ENCODE measurements at regions not wholly inside any gene's neighbourhood (a gene's known extent, or its start where the extent isn't known, plus 50 kb on each side); places are given as distances from the start of the nearest gene placed in this dataset.

- Histone ChIP-seq H3K36me3 (ENCODE audit: insufficient read depth, low read length) (no peaks in the 10 kb centered on the region), H3K9me2 (replicated peaks; ENCODE audit: low read depth, low read length) (no peaks in the 10 kb centered on the region), H3K9me3 (ENCODE audit: insufficient read depth, low read depth, low read length) (no peaks in the 10 kb centered on the region), H3K9ac (ENCODE audit: low read depth, low read length, poor library complexity, severe bottlenecking) (no peak overlapping the region), H3K4me2 (ENCODE audit: low read depth, low read length, poor library complexity, severe bottlenecking) (no peak overlapping the region), H3K4me3 (ENCODE audit: low read length, poor library complexity, severe bottlenecking) (no peak overlapping the region), H3K4me1 (ENCODE audit: insufficient read depth, low read length, poor library complexity, severe bottlenecking) (no peaks in the 10 kb centered on the region), H2AFZ (ENCODE audit: low read length) (no peak overlapping the region), H3F3A (ENCODE audit: low read depth) (no peaks in the 10 kb centered on the region), H3K27me3 (ENCODE audit: insufficient read depth, low read length, poor library complexity, severe bottlenecking) (no peaks in the 10 kb centered on the region), H3K79me2 (ENCODE audit: insufficient read depth, low read length) (no peaks in the 10 kb centered on the region), H4K20me1 (ENCODE audit: insufficient read depth, low read length, poor library complexity, severe bottlenecking) (no peaks in the 10 kb centered on the region)
- TF ChIP-seq CTCF (conservative IDR thresholded peaks at IDR 0.05; ENCODE audit: low read length) (no peak), EZH2phosphoT487 (IDR thresholded peaks at IDR 0.05; ENCODE audit: borderline replicate concordance) (no peak)
Measured at GRCh38 chr2:195057001-195057400, 600.0 kb upstream of the SLC39A10 start.

DNA sequence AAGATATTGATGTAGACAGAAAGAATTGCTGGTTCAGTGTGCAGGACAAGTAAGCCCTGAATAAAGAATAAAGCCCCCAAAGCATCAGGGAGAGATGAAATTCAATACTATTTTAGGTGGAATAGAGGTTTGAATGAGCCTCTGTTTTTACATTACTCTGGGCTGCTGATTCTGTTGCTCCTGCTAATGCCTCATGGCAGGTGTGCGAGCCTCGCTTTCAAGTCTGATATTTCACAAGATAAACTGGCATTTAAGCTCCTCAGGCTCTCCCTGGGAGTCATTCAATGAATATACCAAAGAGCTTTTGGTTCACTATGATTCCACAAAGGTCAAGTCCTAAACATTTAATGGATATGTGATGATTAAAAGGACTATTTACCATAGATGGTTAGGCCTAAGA is 601.0 kb upstream of the SLC39A10 start:
- no peaks in the 10 kb centered on the region for H3F3A ChIP-seq (ENCODE audit: low read depth)
- no peak for TF ChIP-seq EZH2phosphoT487 (IDR thresholded peaks at IDR 0.05; ENCODE audit: borderline replicate concordance)
- TF ChIP-seq CTCF (conservative IDR thresholded peaks at IDR 0.05; ENCODE audit: low read length) = no peak
- H3K4me3 ChIP-seq (ENCODE audit: low read length, poor library complexity, severe bottlenecking) = no peak overlapping the region
- no peaks in the 10 kb centered on the region for H3K9me3 ChIP-seq (ENCODE audit: insufficient read depth, low read depth, low read length)
- H3K36me3 ChIP-seq (ENCODE audit: insufficient read depth, low read length) = no peaks in the 10 kb centered on the region
- no peaks in the 10 kb centered on the region for H3K9me2 ChIP-seq (replicated peaks; ENCODE audit: low read depth, low read length)
- H3K9ac ChIP-seq (ENCODE audit: low read depth, low read length, poor library complexity, severe bottlenecking) = no peak overlapping the region
- no peaks in the 10 kb centered on the region for H3K4me1 ChIP-seq (ENCODE audit: insufficient read depth, low read length, poor library complexity, severe bottlenecking)
- no peaks in the 10 kb centered on the region for H3K79me2 ChIP-seq (ENCODE audit: insufficient read depth, low read length)
- no peaks in the 10 kb centered on the region for H4K20me1 ChIP-seq (ENCODE audit: insufficient read depth, low read length, poor library complexity, severe bottlenecking)
- H3K4me2 ChIP-seq (ENCODE audit: low read depth, low read length, poor library complexity, severe bottlenecking) = no peak overlapping the region
- H3K27me3 ChIP-seq (ENCODE audit: insufficient read depth, low read length, poor library complexity, severe bottlenecking) = no peaks in the 10 kb centered on the region
- H2AFZ ChIP-seq (ENCODE audit: low read length) = no peak overlapping the region

DNA sequence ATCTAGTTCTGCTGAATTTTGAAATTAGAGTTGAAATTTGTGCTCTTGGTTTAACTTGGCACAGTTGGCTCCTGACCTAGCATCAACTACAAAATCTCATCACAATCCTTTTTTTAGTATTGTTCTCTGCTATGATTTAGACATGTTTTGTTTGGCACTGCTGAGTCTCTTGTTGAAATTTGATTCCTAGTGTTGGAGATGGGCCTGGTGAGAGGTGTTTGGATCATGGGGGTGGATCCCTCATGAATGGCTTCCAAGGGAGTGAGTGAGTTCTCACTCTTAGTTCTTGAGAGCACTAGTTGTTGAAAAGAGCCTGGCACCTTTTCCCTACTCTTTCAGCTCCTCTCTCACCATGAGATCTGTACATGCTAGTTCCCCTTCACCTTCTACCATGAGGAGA is 605.6 kb upstream of the SLC39A10 start:
- no peaks in the 10 kb centered on the region for H3F3A ChIP-seq (ENCODE audit: low read depth)
- no peak overlapping the region for H3K4me2 ChIP-seq (ENCODE audit: low read depth, low read length, poor library complexity, severe bottlenecking)
- TF ChIP-seq EZH2phosphoT487 (IDR thresholded peaks at IDR 0.05; ENCODE audit: borderline replicate concordance) (no peak), CTCF (conservative IDR thresholded peaks at IDR 0.05; ENCODE audit: low read length) (no peak)
- H3K27me3 ChIP-seq (ENCODE audit: insufficient read depth, low read length, poor library complexity, severe bottlenecking) = no peaks in the 10 kb centered on the region
- no peaks in the 10 kb centered on the region for H3K36me3 ChIP-seq (ENCODE audit: insufficient read depth, low read length)
- no peak overlapping the region for H2AFZ ChIP-seq (ENCODE audit: low read length)
- H3K4me3 ChIP-seq (ENCODE audit: low read length, poor library complexity, severe bottlenecking) = no peak overlapping the region
- no peaks in the 10 kb centered on the region for H3K9me3 ChIP-seq (ENCODE audit: insufficient read depth, low read depth, low read length)
- H3K9ac ChIP-seq (ENCODE audit: low read depth, low read length, poor library complexity, severe bottlenecking) = no peak overlapping the region
- no peaks in the 10 kb centered on the region for H3K9me2 ChIP-seq (replicated peaks; ENCODE audit: low read depth, low read length)
- no peaks in the 10 kb centered on the region for H4K20me1 ChIP-seq (ENCODE audit: insufficient read depth, low read length, poor library complexity, severe bottlenecking)
- H3K79me2 ChIP-seq (ENCODE audit: insufficient read depth, low read length) = no peaks in the 10 kb centered on the region
- no peaks in the 10 kb centered on the region for H3K4me1 ChIP-seq (ENCODE audit: insufficient read depth, low read length, poor library complexity, severe bottlenecking)
